Osteoblast (primary cell): ENCODE measurements at regions not wholly inside any gene's neighbourhood (a gene's known extent, or its start where the extent isn't known, plus 50 kb on each side); places are given as distances from the start of the nearest gene placed in this dataset.

Experiments
- DNase-seq: peaks from one replicate; pipeline ENCODE4 v3.0.0; 2011; ENCODE audit warnings: low spot score, mixed read lengths; ENCODE audit not compliant: insufficient read length; ENCODE audit errors: missing footprints
- H2AFZ ChIP-seq: 2 replicates; pipeline ENCODE4 v1.6.0; 2011; ENCODE audit warnings: mild to moderate bottlenecking, low read length
- H3K27ac ChIP-seq: 2 replicates; pipeline ENCODE4 v1.5.1; 2011; ENCODE audit warnings: mild to moderate bottlenecking, low read depth, low read length, moderate library complexity
- H3K27me3 ChIP-seq: 2 replicates; pipeline ENCODE4 v1.6.0; 2012; ENCODE audit warnings: mild to moderate bottlenecking, control low read depth, inconsistent platforms, low read length, moderate library complexity; ENCODE audit not compliant: insufficient read depth
- H3K36me3 ChIP-seq: 2 replicates; pipeline ENCODE4 v1.5.1; 2011; ENCODE audit warnings: mild to moderate bottlenecking, low read length, control low read depth, moderate library complexity; ENCODE audit not compliant: insufficient read depth
- H3K4me1 ChIP-seq: 2 replicates; pipeline ENCODE4 v1.5.1; 2011; ENCODE audit warnings: mild to moderate bottlenecking, low read length, control low read depth, moderate library complexity; ENCODE audit not compliant: insufficient read depth
- H3K4me2 ChIP-seq: 2 replicates; pipeline ENCODE4 v1.6.0; 2011; ENCODE audit warnings: mild to moderate bottlenecking, low read length; ENCODE audit not compliant: insufficient read depth
- H3K4me3 ChIP-seq: fragments of 200-600 bp; sonication (generic); 3 replicates; pipeline ENCODE4 v1.5.1; 2012; ENCODE audit warnings: mild to moderate bottlenecking, low read length, inconsistent platforms; ENCODE audit not compliant: insufficient read depth
- H3K79me2 ChIP-seq: 2 replicates; pipeline ENCODE4 v1.6.0; 2012; ENCODE audit warnings: mild to moderate bottlenecking, low read length, control low read depth, inconsistent platforms; ENCODE audit not compliant: insufficient read depth
- H3K9me3 ChIP-seq: 2 replicates; pipeline ENCODE4 v1.5.1; 2011; ENCODE audit warnings: low read depth, low read length, control low read depth
- H4K20me1 ChIP-seq: 2 replicates; pipeline ENCODE4 v1.6.0; 2012; ENCODE audit warnings: mild to moderate bottlenecking, low read length, control low read depth; ENCODE audit not compliant: insufficient read depth
- TF ChIP-seq, protein P1 (sequence below): IDR thresholded peaks from 2 replicates; pipeline ENCODE4 v1.5.1; 2011; ENCODE audit warnings: mild to moderate bottlenecking, low read depth, low read length, moderate library complexity; ENCODE audit errors: extremely low read depth

DNA sequence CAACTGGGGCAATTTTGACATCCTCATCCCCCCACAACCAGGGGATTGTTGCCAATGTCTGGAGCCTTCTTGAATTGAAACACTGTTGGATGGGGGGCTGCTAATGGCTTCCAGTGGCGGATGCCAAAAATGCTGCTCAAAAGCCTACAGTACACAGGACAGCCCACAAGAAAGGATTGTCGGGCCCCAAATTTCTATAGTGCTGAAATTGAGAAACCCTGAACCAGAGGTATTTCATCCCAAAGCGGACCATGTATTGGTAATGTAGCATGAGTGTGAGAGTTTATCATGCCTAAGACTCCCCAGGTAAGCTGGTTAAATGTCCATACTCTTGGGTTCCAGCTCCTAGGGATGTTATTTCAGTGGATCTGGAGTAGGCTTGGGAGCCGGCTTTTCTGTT, 544.0 kb downstream of the BCL11B start:
- Histone ChIP-seq H3K27me3 (no peaks in the 10 kb centered on the region), H3K79me2 (no peaks in the 10 kb centered on the region), H3K4me1 (no peaks in the 10 kb centered on the region), H3K4me3 (no peak overlapping the region), H3K9me3 (no peaks in the 10 kb centered on the region), H2AFZ (no peak overlapping the region), H4K20me1 (no peaks in the 10 kb centered on the region), H3K36me3 (no peaks in the 10 kb centered on the region), H3K4me2 (no peak overlapping the region), H3K27ac (no peak overlapping the region)
- TF ChIP-seq, protein P1, sequence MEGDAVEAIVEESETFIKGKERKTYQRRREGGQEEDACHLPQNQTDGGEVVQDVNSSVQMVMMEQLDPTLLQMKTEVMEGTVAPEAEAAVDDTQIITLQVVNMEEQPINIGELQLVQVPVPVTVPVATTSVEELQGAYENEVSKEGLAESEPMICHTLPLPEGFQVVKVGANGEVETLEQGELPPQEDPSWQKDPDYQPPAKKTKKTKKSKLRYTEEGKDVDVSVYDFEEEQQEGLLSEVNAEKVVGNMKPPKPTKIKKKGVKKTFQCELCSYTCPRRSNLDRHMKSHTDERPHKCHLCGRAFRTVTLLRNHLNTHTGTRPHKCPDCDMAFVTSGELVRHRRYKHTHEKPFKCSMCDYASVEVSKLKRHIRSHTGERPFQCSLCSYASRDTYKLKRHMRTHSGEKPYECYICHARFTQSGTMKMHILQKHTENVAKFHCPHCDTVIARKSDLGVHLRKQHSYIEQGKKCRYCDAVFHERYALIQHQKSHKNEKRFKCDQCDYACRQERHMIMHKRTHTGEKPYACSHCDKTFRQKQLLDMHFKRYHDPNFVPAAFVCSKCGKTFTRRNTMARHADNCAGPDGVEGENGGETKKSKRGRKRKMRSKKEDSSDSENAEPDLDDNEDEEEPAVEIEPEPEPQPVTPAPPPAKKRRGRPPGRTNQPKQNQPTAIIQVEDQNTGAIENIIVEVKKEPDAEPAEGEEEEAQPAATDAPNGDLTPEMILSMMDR: no peak
- no peak for DNase-seq

DNA sequence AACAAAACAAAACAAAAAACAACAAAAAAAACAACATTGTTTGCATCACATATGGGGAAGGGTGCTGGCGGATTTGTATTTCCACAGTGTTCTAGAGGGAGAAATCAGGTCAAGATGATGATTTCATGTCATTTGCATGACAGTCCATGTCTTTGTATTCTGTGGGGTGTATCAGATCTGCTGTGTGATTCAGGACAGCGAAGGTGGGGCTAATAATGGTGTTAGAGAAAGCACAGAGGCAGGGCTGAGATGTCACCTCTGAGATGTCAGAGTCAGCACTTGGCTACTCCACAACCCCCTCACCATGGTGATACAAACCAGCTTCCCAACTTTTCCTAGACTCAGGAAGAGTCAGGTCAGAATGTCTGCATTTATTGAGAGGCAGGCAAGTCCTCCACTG, 543.2 kb downstream of the BCL11B start:
- TF ChIP-seq, protein P1: no peak
- Histone ChIP-seq H3K4me3 (no peak overlapping the region), H3K27ac (no peak overlapping the region)

DNA sequence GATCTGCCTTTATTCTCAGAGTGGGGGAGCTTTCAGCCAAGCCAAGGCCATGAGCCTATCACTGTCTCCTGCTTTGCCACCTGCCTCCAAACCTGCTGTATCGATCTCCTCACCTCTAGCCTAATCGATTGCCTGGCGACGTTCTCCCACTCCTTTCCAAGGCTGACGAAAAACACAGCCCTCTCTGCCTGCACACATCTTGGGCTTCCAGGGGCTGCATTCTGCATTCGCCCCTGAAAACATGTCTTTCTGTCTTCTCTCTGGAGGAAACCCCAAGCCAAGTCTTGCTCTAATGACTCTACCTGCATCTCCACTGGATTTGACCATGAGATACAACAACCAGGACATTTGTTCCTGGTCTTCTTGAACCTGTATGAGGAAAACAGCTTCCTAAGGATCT, 540.7 kb downstream of the BCL11B start:
- no peaks in the 10 kb centered on the region for H4K20me1 ChIP-seq
- H3K4me3 ChIP-seq: no peak overlapping the region
- no peaks in the 10 kb centered on the region for H3K4me1 ChIP-seq
- H3K27me3 ChIP-seq: no peaks in the 10 kb centered on the region
- H2AFZ ChIP-seq: no peak overlapping the region
- no peaks in the 10 kb centered on the region for H3K36me3 ChIP-seq
- TF ChIP-seq, protein P1: no peak
- no peak overlapping the region for H3K4me2 ChIP-seq
- no peaks in the 10 kb centered on the region for H3K79me2 ChIP-seq
- H3K9me3 ChIP-seq: no peaks in the 10 kb centered on the region
- DNase-seq: no peak
- H3K27ac ChIP-seq: no peak overlapping the region

More for the DNA sequence above, 543.2 kb downstream of the BCL11B start:
- no peaks in the 10 kb centered on the region for H3K79me2 ChIP-seq
- H3K27me3 ChIP-seq: no peaks in the 10 kb centered on the region
- DNase-seq: no peak
- no peaks in the 10 kb centered on the region for H3K4me1 ChIP-seq
- no peak overlapping the region for H3K4me2 ChIP-seq
- no peaks in the 10 kb centered on the region for H3K36me3 ChIP-seq
- H3K9me3 ChIP-seq: no peaks in the 10 kb centered on the region
- H4K20me1 ChIP-seq: no peaks in the 10 kb centered on the region
- no peak overlapping the region for H2AFZ ChIP-seq

DNA sequence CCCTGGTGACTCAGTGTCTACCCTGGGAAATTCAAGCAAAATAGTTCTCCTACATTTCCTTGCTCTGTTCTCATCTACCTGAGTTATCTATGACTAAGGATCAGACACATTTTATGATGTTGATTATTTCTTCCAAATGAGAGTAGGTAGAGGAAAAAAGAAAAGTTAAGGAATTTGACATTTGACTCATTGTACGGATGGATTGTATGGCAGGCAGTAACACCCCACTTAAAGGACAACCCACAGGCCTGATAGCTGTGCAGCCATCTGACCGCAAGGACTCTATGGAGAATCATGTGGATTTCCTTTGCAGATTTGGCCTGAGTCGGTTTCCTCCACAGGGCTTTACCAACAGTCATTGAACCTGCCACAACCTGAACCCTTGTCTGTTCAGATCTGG, 540.3 kb downstream of the BCL11B start:
- H2AFZ ChIP-seq: no peak overlapping the region
- H4K20me1 ChIP-seq: no peaks in the 10 kb centered on the region
- H3K36me3 ChIP-seq: no peaks in the 10 kb centered on the region
- H3K27me3 ChIP-seq: no peaks in the 10 kb centered on the region
- H3K4me1 ChIP-seq: no peaks in the 10 kb centered on the region
- H3K27ac ChIP-seq: no peak overlapping the region
- TF ChIP-seq, protein P1: no peak
- DNase-seq: no peak
- H3K4me3 ChIP-seq: no peak overlapping the region
- no peaks in the 10 kb centered on the region for H3K79me2 ChIP-seq
- H3K4me2 ChIP-seq: no peak overlapping the region
- no peaks in the 10 kb centered on the region for H3K9me3 ChIP-seq
